ENCODE measurements at regions not wholly inside any gene's neighbourhood (a gene's known extent, or its start where the extent isn't known, plus 50 kb on each side); places are given as distances from the start of the nearest gene placed in this dataset.

DNA sequence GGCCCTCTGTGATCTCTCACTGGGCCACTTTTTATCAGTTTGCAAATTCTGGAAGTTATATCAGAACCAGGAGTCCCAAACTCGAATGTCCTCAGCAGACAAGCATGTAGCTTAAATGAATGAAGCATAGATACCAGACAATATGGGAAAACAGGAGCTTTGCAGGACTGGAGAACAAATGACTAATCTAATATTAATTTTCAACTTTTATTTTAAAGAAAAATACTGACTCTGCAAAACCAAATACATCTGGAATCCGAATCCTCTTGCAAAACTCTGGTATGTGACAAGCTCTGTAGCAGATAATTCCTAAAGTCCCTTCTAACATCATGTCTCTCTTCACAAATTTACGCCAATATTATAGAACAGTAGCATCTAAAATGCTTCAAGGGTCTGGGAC lies 427.4 kb downstream of the TTLL7 start:
- TF ChIP-seq EP300 (IDR thresholded peaks at IDR 0.05) (no peak), POLR2AphosphoS5 (IDR thresholded peaks at IDR 0.05) (no peak), POLR2A (IDR thresholded peaks at IDR 0.05) (no peak)
- TF ChIP-seq, protein P1, sequence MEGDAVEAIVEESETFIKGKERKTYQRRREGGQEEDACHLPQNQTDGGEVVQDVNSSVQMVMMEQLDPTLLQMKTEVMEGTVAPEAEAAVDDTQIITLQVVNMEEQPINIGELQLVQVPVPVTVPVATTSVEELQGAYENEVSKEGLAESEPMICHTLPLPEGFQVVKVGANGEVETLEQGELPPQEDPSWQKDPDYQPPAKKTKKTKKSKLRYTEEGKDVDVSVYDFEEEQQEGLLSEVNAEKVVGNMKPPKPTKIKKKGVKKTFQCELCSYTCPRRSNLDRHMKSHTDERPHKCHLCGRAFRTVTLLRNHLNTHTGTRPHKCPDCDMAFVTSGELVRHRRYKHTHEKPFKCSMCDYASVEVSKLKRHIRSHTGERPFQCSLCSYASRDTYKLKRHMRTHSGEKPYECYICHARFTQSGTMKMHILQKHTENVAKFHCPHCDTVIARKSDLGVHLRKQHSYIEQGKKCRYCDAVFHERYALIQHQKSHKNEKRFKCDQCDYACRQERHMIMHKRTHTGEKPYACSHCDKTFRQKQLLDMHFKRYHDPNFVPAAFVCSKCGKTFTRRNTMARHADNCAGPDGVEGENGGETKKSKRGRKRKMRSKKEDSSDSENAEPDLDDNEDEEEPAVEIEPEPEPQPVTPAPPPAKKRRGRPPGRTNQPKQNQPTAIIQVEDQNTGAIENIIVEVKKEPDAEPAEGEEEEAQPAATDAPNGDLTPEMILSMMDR (IDR thresholded peaks at IDR 0.05) = no peak
- Histone ChIP-seq H3K27me3 (no peaks in the 10 kb centered on the region), H3K9me3 (no peaks in the 10 kb centered on the region), H3K4me1 (no peaks in the 10 kb centered on the region), H3K4me3 (no peak overlapping the region), H3K36me3 (no peaks in the 10 kb centered on the region), H3K27ac (no peak overlapping the region)
- WGBS = 79% methylated on average over 3 of the region's 3 CpGs
- DNase-seq (ENCODE audit: low spot score in 2 of 2) = no peak

DNA sequence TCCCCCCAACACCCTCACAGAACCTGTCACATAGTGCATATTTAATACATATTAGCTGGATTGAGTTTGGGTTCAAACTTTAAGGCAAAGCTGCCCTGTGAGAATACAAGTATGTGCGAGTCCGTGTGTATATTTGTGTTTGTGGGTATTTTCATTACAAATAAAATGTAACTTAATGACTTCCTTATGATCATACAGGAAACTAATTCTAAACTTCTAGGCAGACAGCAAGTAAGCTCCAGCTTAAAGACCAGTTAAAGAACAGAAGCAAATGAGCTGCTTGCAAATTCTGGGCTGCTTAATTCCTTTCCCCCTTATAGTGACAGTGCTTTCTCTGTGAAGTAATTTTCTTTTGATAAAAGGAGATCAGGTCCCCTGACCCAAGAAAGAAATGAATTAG lies 437.6 kb downstream of the TTLL7 start:
- Histone ChIP-seq H3K4me1 (no peaks in the 10 kb centered on the region), H3K27me3 (no peaks in the 10 kb centered on the region), H3K4me3 (no peak overlapping the region), H3K9me3 (no peaks in the 10 kb centered on the region), H3K36me3 (no peaks in the 10 kb centered on the region), H3K27ac (no peak overlapping the region)
- DNase-seq (ENCODE audit: low spot score in 2 of 2) = no peak
- WGBS = 76% methylated on average over 2 of the region's 2 CpGs
- TF ChIP-seq EP300 (IDR thresholded peaks at IDR 0.05) = no peak
- TF ChIP-seq, protein P1 (IDR thresholded peaks at IDR 0.05) = no peak
- TF ChIP-seq POLR2AphosphoS5 (IDR thresholded peaks at IDR 0.05) = no peak
- TF ChIP-seq POLR2A (IDR thresholded peaks at IDR 0.05) = no peak

DNA sequence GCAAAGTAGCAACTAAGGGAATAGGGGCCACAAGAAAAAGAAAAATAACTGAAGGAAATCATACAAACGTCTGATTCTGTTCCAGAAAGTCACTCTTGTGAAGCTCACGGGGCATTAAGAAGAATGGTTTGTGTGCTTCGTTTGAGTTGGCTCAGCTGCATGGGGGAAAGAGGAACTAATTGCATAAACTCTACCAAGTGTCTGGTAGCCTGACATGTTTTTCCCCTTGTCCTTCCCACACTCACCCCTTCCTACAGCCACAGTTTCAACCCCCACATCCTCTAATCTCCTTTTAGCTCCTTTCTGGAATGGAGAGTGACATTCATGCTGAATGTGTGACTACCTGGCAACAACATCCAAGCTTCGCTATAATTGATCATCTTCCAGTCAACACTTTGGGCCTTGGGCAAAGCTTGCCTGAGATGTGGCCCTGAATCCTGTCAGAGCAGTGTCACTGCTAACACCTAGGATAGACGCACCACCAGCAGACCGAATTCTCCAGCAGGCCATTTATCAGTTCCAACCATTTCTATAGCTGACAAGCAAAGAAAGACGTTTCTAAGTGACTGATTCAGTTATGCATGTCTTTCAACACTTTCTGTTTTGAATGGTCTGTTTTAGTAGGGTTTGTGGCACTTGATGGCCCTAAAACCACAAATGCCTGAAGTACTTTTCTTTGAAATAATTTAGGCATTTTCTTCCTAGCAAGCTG lies 439.6 kb downstream of the TTLL7 start:
- no peak overlapping the region for H3K4me3 ChIP-seq
- no peaks in the 10 kb centered on the region for H3K9me3 ChIP-seq
- H3K27ac ChIP-seq = no peak overlapping the region
- DNase-seq (ENCODE audit: low spot score in 2 of 2) = no peak
- H3K4me1 ChIP-seq = no peaks in the 10 kb centered on the region
- H3K27me3 ChIP-seq = no peaks in the 10 kb centered on the region
- TF ChIP-seq POLR2A (IDR thresholded peaks at IDR 0.05) = no peak
- TF ChIP-seq, protein P1 (IDR thresholded peaks at IDR 0.05) = no peak
- no peak for TF ChIP-seq EP300 (IDR thresholded peaks at IDR 0.05)
- no peak for TF ChIP-seq POLR2AphosphoS5 (IDR thresholded peaks at IDR 0.05)
- no peaks in the 10 kb centered on the region for H3K36me3 ChIP-seq
- 79% methylated on average over 7 of the region's 7 CpGs for WGBS

DNA sequence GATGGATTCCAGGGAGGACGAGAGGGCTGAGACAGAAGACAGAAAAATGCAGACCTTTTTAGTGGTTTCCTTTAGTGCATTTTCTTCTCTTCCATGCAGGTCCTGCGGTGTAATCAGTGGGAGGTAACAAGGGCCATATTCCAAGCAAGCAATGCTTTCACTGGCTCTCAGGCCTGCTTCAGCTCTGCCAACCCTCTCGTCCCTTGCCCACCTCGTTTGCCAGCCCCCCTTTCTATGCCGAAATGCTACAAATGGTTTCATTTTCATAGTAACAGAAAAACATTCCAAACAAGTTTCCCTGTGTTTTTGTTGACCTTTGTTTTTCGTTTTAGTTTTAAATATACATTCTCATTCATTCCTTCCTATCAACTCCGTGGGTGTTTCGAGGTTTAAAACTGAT lies 443.1 kb downstream of the TTLL7 start:
- no peak for DNase-seq (ENCODE audit: low spot score in 2 of 2)
- Histone ChIP-seq H3K4me3 (no peak overlapping the region), H3K36me3 (no peaks in the 10 kb centered on the region), H3K27me3 (no peaks in the 10 kb centered on the region), H3K4me1 (peaks cover 4% of the 10 kb centered on the region), H3K27ac (no peak overlapping the region), H3K9me3 (no peaks in the 10 kb centered on the region)
- TF ChIP-seq POLR2AphosphoS5 (IDR thresholded peaks at IDR 0.05) (no peak), POLR2A (IDR thresholded peaks at IDR 0.05) (no peak), EP300 (IDR thresholded peaks at IDR 0.05) (no peak)
- TF ChIP-seq, protein P1 (IDR thresholded peaks at IDR 0.05) = no peak
- 74% methylated on average over 8 of the region's 8 CpGs for WGBS

DNA sequence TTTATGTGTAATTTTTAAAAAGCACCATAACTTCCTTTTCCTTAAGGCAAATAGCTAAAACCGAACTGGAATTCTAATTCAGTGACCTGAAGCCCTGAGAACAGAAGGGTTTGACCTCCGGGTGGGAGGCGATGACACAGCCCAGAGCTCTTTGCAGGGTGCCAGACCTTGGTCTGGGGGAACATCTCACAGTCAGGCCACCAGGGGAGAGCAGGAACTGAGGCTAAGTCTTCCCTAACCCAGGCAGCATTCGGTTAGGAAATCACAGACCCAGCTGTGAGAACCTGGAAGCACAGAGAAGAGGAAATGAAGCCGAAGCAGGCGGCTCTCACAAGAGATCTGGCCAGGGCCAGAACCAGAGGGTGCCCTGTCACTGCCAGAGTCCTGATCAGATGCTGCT lies 444.8 kb downstream of the TTLL7 start:
- DNase-seq (ENCODE audit: low spot score in 2 of 2) = no peak
- H3K27me3 ChIP-seq = no peaks in the 10 kb centered on the region
- no peaks in the 10 kb centered on the region for H3K9me3 ChIP-seq
- WGBS = 42% methylated on average over 6 of the region's 6 CpGs
- no peak overlapping the region for H3K27ac ChIP-seq
- no peaks in the 10 kb centered on the region for H3K36me3 ChIP-seq
- TF ChIP-seq EP300 (IDR thresholded peaks at IDR 0.05) = no peak
- TF ChIP-seq POLR2AphosphoS5 (IDR thresholded peaks at IDR 0.05) = no peak
- TF ChIP-seq POLR2A (IDR thresholded peaks at IDR 0.05) = no peak
- TF ChIP-seq, protein P1 (IDR thresholded peaks at IDR 0.05) = no peak
- H3K4me3 ChIP-seq = no peak overlapping the region
- peaks cover 4% of the 10 kb centered on the region for H3K4me1 ChIP-seq

Data from suprapubic skin (tissue), 4 donors.